Naive B cell (primary cell): ENCODE measurements at regions not wholly inside any gene's neighbourhood (a gene's known extent, or its start where the extent isn't known, plus 50 kb on each side); places are given as distances from the start of the nearest gene placed in this dataset.

Experiments used
- ATAC-seq, 2 donors: fragments of 150-1000 bp; cut with Tn5 transposase; 2 replicates each; pipeline ENCODE4 v1.10.0; 2021; ENCODE audit warnings: low read depth in 2 of 2, mild to moderate bottlenecking in 2 of 2, moderate library complexity in 2 of 2
- DNase-seq: peaks from one replicate; pipeline ENCODE4 v3.0.0; 2022
- H3K27ac Mint-ChIP-seq, 6 donors: one replicate each; pipeline ENCODE4 v1.8.0; 2020 to 2022; ENCODE audit warnings: mild to moderate bottlenecking in 6 of 6, mixed read lengths in 6 of 6, moderate library complexity in 5 of 6, inconsistent platforms in 2 of 6
- H3K27me3 Mint-ChIP-seq, 3 donors: one replicate each; pipeline ENCODE4 v1.8.0; 2021 to 2022; ENCODE audit warnings: mixed read lengths in 3 of 3, mild to moderate bottlenecking in 1 of 3
- H3K36me3 Mint-ChIP-seq, 2 donors: one replicate each; pipeline ENCODE4 v1.8.0; 2020 to 2022; ENCODE audit warnings: mixed read lengths in 2 of 2, inconsistent platforms in 1 of 2, mild to moderate bottlenecking in 1 of 2
- H3K4me1 Mint-ChIP-seq, 3 donors: one replicate each; pipeline ENCODE4 v1.8.0; 2020 to 2022; ENCODE audit warnings: mixed read lengths in 3 of 3, inconsistent platforms in 1 of 3, mild to moderate bottlenecking in 1 of 3, moderate library complexity in 1 of 3
- H3K4me3 Mint-ChIP-seq, 8 donors: one replicate each; pipeline ENCODE4 v1.8.0; 2020 to 2022; ENCODE audit warnings: mild to moderate bottlenecking in 8 of 8, mixed read lengths in 8 of 8, moderate library complexity in 8 of 8, inconsistent platforms in 2 of 8
- H3K9me3 Mint-ChIP-seq, 7 donors: one replicate each; pipeline ENCODE4 v1.8.0; 2020 to 2022; ENCODE audit warnings: mixed read lengths in 7 of 7, mild to moderate bottlenecking in 5 of 7, inconsistent platforms in 2 of 7, moderate library complexity in 1 of 7

- no peak for DNase-seq
- H3K9me3 Mint-ChIP-seq, result peaks cover 0 to 14% (median 0%) of the 10 kb centered on the region in 7 donors
- H3K27ac Mint-ChIP-seq, result no peak overlapping the region
- H3K4me3 Mint-ChIP-seq, result no peak overlapping the region
- no peak for ATAC-seq
- H3K27me3 Mint-ChIP-seq, result no peaks in the 10 kb centered on the region
- no peaks in the 10 kb centered on the region for H3K4me1 Mint-ChIP-seq
- H3K36me3 Mint-ChIP-seq, result no peaks in the 10 kb centered on the region
Measured at GRCh38 chr11:23719016-23719415, 777.8 kb upstream of the LUZP2 start.

- Mint-ChIP-seq H3K27ac (no peak overlapping the region), H3K4me1 (no peaks in the 10 kb centered on the region), H3K27me3 (no peaks in the 10 kb centered on the region), H3K36me3 (no peaks in the 10 kb centered on the region), H3K9me3 (peaks cover 0 to 4% (median 0%) of the 10 kb centered on the region in 7 donors), H3K4me3 (no peak overlapping the region)
- no peak for ATAC-seq
- no peak for DNase-seq
Measured at GRCh38 chr11:23723861-23724260, 773.0 kb upstream of the LUZP2 start.

- ATAC-seq (no peak), DNase-seq (no peak)
- Mint-ChIP-seq H3K36me3 (no peaks in the 10 kb centered on the region), H3K4me3 (no peak overlapping the region), H3K4me1 (no peaks in the 10 kb centered on the region), H3K27me3 (no peaks in the 10 kb centered on the region), H3K27ac (no peak overlapping the region), H3K9me3 (no peaks in the 10 kb centered on the region)
Measured at GRCh38 chr11:23725752-23726151, 771.1 kb upstream of the LUZP2 start.

GRCh38 chr11:23727387-23727786, 769.5 kb upstream of the LUZP2 start:
- no peak overlapping the region for H3K27ac Mint-ChIP-seq
- H3K27me3 Mint-ChIP-seq, result no peaks in the 10 kb centered on the region
- no peaks in the 10 kb centered on the region for H3K4me1 Mint-ChIP-seq
- ATAC-seq (no peak), DNase-seq (no peak)
- H3K36me3 Mint-ChIP-seq, result no peaks in the 10 kb centered on the region
- H3K9me3 Mint-ChIP-seq, result no peaks in the 10 kb centered on the region
- no peak overlapping the region for H3K4me3 Mint-ChIP-seq

- no peak for DNase-seq
- no peak for ATAC-seq
- Mint-ChIP-seq H3K9me3 (peaks cover 0 to 1% (median 0%) of the 10 kb centered on the region in 7 donors), H3K4me1 (no peaks in the 10 kb centered on the region), H3K4me3 (no peak overlapping the region), H3K27ac (no peak overlapping the region), H3K36me3 (no peaks in the 10 kb centered on the region), H3K27me3 (no peaks in the 10 kb centered on the region)
Measured at GRCh38 chr11:23727794-23728193, 769.1 kb upstream of the LUZP2 start.

- no peak overlapping the region for H3K4me3 Mint-ChIP-seq
- no peak overlapping the region for H3K27ac Mint-ChIP-seq
- no peaks in the 10 kb centered on the region for H3K27me3 Mint-ChIP-seq
- H3K9me3 Mint-ChIP-seq, result peaks cover 0 to 3% (median 0%) of the 10 kb centered on the region in 7 donors
- ATAC-seq (no peak), DNase-seq (no peak)
- H3K36me3 Mint-ChIP-seq, result no peaks in the 10 kb centered on the region
- H3K4me1 Mint-ChIP-seq, result no peaks in the 10 kb centered on the region
Measured at GRCh38 chr11:23729088-23729487, 767.8 kb upstream of the LUZP2 start.

- H3K36me3 Mint-ChIP-seq, result no peaks in the 10 kb centered on the region
- DNase-seq (no peak), ATAC-seq (no peak)
- no peaks in the 10 kb centered on the region for H3K27me3 Mint-ChIP-seq
- H3K27ac Mint-ChIP-seq, result no peak overlapping the region
- no peak overlapping the region for H3K4me3 Mint-ChIP-seq
- H3K4me1 Mint-ChIP-seq, result no peaks in the 10 kb centered on the region
- H3K9me3 Mint-ChIP-seq, result peaks cover 0 to 5% (median 4%) of the 10 kb centered on the region in 7 donors
Measured at GRCh38 chr11:23730307-23730998, 766.4 kb upstream of the LUZP2 start.

GRCh38 chr11:23732026-23732425, 764.8 kb upstream of the LUZP2 start:
- Mint-ChIP-seq H3K4me3 (no peak overlapping the region), H3K4me1 (no peaks in the 10 kb centered on the region), H3K27me3 (no peaks in the 10 kb centered on the region), H3K36me3 (no peaks in the 10 kb centered on the region), H3K27ac (no peak overlapping the region), H3K9me3 (peaks cover 0 to 5% (median 4%) of the 10 kb centered on the region in 7 donors)
- DNase-seq, result no peak
- ATAC-seq, result no peak

GRCh38 chr11:23746896-23747295, 750.0 kb upstream of the LUZP2 start:
- Mint-ChIP-seq H3K36me3 (no peaks in the 10 kb centered on the region), H3K27me3 (no peaks in the 10 kb centered on the region), H3K4me1 (no peaks in the 10 kb centered on the region), H3K27ac (no peak overlapping the region), H3K4me3 (no peak overlapping the region), H3K9me3 (peaks cover 0 to 4% (median 0%) of the 10 kb centered on the region in 7 donors)
- ATAC-seq, result no peak
- no peak for DNase-seq

GRCh38 chr11:23749762-23750430, 747.0 kb upstream of the LUZP2 start:
- Mint-ChIP-seq H3K9me3 (peaks cover 0 to 4% (median 0%) of the 10 kb centered on the region in 7 donors), H3K36me3 (no peaks in the 10 kb centered on the region), H3K27ac (no peak overlapping the region), H3K27me3 (no peaks in the 10 kb centered on the region), H3K4me3 (no peak overlapping the region), H3K4me1 (no peaks in the 10 kb centered on the region)
- DNase-seq (no peak), ATAC-seq (no peak)

GRCh38 chr11:23751280-23751679, 745.6 kb upstream of the LUZP2 start:
- Mint-ChIP-seq H3K4me3 (no peak overlapping the region), H3K4me1 (no peaks in the 10 kb centered on the region), H3K36me3 (no peaks in the 10 kb centered on the region), H3K27me3 (no peaks in the 10 kb centered on the region), H3K9me3 (peaks cover 0 to 4% (median 0%) of the 10 kb centered on the region in 7 donors), H3K27ac (no peak overlapping the region)
- DNase-seq (no peak), ATAC-seq (no peak)

GRCh38 chr11:23755076-23755475, 741.8 kb upstream of the LUZP2 start:
- Mint-ChIP-seq H3K36me3 (no peaks in the 10 kb centered on the region), H3K4me3 (no peak overlapping the region), H3K27ac (peak overlapping the region in 1 of 6 donors; percentile 34), H3K4me1 (no peaks in the 10 kb centered on the region), H3K9me3 (peaks cover 0 to 4% (median 0%) of the 10 kb centered on the region in 7 donors), H3K27me3 (no peaks in the 10 kb centered on the region)
- no peak for ATAC-seq
- DNase-seq, result no peak

- DNase-seq (no peak), ATAC-seq (no peak)
- Mint-ChIP-seq H3K27ac (no peak overlapping the region), H3K4me3 (no peak overlapping the region), H3K36me3 (no peaks in the 10 kb centered on the region), H3K27me3 (no peaks in the 10 kb centered on the region), H3K4me1 (no peaks in the 10 kb centered on the region), H3K9me3 (peaks cover 0 to 4% (median 0%) of the 10 kb centered on the region in 7 donors)
Measured at GRCh38 chr11:23755769-23756168, 741.1 kb upstream of the LUZP2 start.

- Mint-ChIP-seq H3K9me3 (peaks cover 0 to 4% (median 0%) of the 10 kb centered on the region in 7 donors), H3K4me3 (no peak overlapping the region), H3K4me1 (no peaks in the 10 kb centered on the region), H3K27me3 (no peaks in the 10 kb centered on the region), H3K27ac (no peak overlapping the region), H3K36me3 (no peaks in the 10 kb centered on the region)
- ATAC-seq (no peak), DNase-seq (no peak)
Measured at GRCh38 chr11:23759489-23759888, 737.4 kb upstream of the LUZP2 start.
